NCI-H226 (cell line): ENCODE measurements at regions not wholly inside any gene's neighbourhood (a gene's known extent, or its start where the extent isn't known, plus 50 kb on each side); places are given as distances from the start of the nearest gene placed in this dataset.

Experiments used
- DNase-seq: peaks from one replicate; pipeline ENCODE4 v3.0.0-alpha.2; 2015

- peak; percentile 49 for DNase-seq
Observed at GRCh38 chr11:35077709-35078469, 61.1 kb upstream of the CD44 start.

GRCh38 chr11:35078470-35078735, 60.6 kb upstream of the CD44 start:
- DNase-seq: no peak

- DNase-seq: no peak
Observed at GRCh38 chr11:35079611-35080010, 59.4 kb upstream of the CD44 start.

GRCh38 chr11:35082321-35083180, 56.4 kb upstream of the CD44 start:
- peak; percentile 98 for DNase-seq

GRCh38 chr11:35083181-35083430, 55.9 kb upstream of the CD44 start:
- DNase-seq: peak; percentile 51

GRCh38 chr11:35083431-35084238, 55.3 kb upstream of the CD44 start:
- peak; percentile 99 for DNase-seq

GRCh38 chr11:35084817-35085440, 54.0 kb upstream of the CD44 start:
- no peak for DNase-seq

GRCh38 chr11:35085531-35086165, 53.3 kb upstream of the CD44 start:
- DNase-seq: no peak

- DNase-seq: no peak
Observed at GRCh38 chr11:35087648-35088047, 51.3 kb upstream of the CD44 start.

- DNase-seq: no peak
Observed at GRCh38 chr11:35088226-35088625, 50.7 kb upstream of the CD44 start.

GRCh38 chr11:35088676-35089075, 50.3 kb upstream of the CD44 start:
- DNase-seq: peak; percentile 56
